ENCODE measurements at regions not wholly inside any gene's neighbourhood (a gene's known extent, or its start where the extent isn't known, plus 50 kb on each side); places are given as distances from the start of the nearest gene placed in this dataset.

DNA sequence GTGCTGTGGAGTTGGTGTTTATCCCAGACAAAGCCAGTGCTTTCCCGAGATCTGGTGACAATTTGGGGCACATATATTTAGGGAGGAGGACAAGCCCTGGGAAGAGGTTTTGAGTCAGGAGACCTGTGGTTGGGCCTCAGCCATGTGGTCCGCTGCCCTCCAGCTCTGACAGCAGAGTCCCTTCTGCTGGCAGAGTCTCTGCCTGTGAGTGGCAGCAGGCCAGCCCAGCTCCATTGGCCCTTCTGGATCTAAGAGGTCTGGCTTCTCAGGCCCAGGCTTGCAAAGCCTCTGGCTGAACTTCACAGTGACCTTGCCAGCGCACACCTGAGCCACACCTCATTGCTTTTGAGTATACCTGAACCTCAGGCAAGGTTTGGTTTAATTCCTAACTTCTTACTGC lies 115.3 kb downstream of the BCL2L11 start:
- TF ChIP-seq EGR1 (IDR thresholded peaks at IDR 0.05) (no peak), TEAD4 (IDR thresholded peaks at IDR 0.05) (no peak), CREB1 (IDR thresholded peaks at IDR 0.05; ENCODE audit: low read depth) (no peak), EP300 (IDR thresholded peaks at IDR 0.05; ENCODE audit: borderline replicate concordance) (no peak), NFIC (IDR thresholded peaks at IDR 0.05) (no peak)
- TF ChIP-seq, protein P1, sequence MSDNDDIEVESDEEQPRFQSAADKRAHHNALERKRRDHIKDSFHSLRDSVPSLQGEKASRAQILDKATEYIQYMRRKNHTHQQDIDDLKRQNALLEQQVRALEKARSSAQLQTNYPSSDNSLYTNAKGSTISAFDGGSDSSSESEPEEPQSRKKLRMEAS (IDR thresholded peaks at IDR 0.05): no peak
- TF ChIP-seq, protein P2, sequence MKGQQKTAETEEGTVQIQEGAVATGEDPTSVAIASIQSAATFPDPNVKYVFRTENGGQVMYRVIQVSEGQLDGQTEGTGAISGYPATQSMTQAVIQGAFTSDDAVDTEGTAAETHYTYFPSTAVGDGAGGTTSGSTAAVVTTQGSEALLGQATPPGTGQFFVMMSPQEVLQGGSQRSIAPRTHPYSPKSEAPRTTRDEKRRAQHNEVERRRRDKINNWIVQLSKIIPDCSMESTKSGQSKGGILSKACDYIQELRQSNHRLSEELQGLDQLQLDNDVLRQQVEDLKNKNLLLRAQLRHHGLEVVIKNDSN (IDR thresholded peaks at IDR 0.05): no peak

DNA sequence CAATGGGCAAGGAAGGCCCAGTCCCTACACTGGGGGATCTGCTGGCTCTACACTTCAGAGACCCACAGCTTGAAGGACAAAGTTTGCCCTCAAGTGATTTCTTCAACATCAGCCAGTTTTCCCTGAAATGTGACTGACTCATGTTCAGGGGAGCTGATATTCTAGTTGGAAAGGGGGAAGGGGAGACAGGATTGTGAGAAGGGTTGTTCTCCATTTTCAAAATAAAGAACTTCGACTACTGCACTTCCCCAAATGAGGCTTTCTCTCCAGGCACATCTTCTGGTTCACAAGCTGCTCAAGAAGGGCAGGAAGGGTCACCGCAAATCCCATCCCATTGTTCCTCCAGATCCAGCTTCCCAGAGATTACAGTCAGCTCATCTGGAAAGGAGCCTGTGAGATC lies 117.6 kb downstream of the BCL2L11 start:
- TF ChIP-seq, protein P1 (IDR thresholded peaks at IDR 0.05): no peak
- TF ChIP-seq, protein P3, sequence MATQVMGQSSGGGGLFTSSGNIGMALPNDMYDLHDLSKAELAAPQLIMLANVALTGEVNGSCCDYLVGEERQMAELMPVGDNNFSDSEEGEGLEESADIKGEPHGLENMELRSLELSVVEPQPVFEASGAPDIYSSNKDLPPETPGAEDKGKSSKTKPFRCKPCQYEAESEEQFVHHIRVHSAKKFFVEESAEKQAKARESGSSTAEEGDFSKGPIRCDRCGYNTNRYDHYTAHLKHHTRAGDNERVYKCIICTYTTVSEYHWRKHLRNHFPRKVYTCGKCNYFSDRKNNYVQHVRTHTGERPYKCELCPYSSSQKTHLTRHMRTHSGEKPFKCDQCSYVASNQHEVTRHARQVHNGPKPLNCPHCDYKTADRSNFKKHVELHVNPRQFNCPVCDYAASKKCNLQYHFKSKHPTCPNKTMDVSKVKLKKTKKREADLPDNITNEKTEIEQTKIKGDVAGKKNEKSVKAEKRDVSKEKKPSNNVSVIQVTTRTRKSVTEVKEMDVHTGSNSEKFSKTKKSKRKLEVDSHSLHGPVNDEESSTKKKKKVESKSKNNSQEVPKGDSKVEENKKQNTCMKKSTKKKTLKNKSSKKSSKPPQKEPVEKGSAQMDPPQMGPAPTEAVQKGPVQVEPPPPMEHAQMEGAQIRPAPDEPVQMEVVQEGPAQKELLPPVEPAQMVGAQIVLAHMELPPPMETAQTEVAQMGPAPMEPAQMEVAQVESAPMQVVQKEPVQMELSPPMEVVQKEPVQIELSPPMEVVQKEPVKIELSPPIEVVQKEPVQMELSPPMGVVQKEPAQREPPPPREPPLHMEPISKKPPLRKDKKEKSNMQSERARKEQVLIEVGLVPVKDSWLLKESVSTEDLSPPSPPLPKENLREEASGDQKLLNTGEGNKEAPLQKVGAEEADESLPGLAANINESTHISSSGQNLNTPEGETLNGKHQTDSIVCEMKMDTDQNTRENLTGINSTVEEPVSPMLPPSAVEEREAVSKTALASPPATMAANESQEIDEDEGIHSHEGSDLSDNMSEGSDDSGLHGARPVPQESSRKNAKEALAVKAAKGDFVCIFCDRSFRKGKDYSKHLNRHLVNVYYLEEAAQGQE (IDR thresholded peaks at IDR 0.05; ENCODE audit: low read depth): no peak
- TF ChIP-seq CEBPB (IDR thresholded peaks at IDR 0.05): no peak
- TF ChIP-seq EGR1 (IDR thresholded peaks at IDR 0.05): no peak

DNA sequence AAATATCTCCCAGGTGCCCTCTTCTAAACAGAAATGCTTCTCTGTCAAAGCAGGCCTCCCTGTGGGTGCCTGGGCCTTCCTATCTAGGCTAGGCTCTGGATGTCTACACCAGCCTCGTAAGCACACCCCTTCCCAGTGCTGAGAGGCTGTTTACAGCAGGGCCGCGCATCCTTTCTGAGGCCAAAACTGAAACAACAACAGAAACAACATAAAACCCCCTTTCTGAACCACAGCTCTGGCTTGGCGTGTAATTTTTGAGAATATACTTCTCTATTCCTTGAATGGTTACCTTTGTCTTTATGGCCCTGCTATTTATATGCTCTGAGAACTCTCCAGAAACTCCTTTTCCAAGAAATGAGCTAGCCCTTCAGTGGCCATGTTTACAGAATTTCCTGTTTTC lies 118.4 kb downstream of the BCL2L11 start:
- TF ChIP-seq TCF12 (IDR thresholded peaks at IDR 0.05; ENCODE audit: low read depth) (no peak), ZBTB7A (IDR thresholded peaks at IDR 0.05; ENCODE audit: low read depth) (no peak), YY1 (IDR thresholded peaks at IDR 0.05; ENCODE audit: low read depth) (no peak), EGR1 (IDR thresholded peaks at IDR 0.05) (no peak), CREB1 (IDR thresholded peaks at IDR 0.05; ENCODE audit: low read depth) (no peak), TEAD4 (IDR thresholded peaks at IDR 0.05) (no peak), FOXM1 (IDR thresholded peaks at IDR 0.05; ENCODE audit: borderline replicate concordance, low read depth) (no peak), TAF1 (IDR thresholded peaks at IDR 0.05; ENCODE audit: low read depth) (no peak), CEBPB (IDR thresholded peaks at IDR 0.05) (no peak)
- TF ChIP-seq, protein P1 (IDR thresholded peaks at IDR 0.05): no peak
- TF ChIP-seq, protein P3 (IDR thresholded peaks at IDR 0.05; ENCODE audit: low read depth): no peak

DNA sequence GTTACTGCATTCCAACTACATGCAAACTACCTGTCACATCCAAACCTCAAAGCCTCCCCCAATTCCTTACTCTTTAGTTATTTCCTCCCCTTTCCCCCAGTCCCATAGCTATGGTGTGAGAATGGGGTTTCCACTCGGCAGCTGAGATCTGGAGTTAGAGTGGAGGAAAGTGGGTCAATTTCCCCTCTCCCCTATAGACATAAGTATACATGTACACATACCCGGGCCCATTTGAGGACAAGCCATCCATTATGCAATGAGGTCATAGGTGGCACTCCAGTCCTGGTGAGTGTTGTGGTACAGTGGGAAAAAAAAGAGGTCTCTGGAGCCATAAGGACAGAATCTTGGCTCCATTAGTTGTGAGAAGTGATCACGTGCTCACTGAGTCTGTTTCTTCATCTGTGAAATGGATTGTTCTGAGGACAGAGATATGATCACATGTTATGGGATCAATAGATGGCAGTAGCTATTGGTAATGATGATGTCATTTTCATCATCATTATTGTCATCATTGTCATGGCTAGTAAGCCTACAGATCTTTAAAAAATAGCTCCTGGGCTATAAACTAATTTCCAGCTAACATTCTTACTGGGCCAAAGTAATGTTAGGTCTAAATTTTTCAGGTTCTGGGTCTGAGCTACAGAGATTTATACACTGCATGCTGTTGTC lies 119.0 kb downstream of the BCL2L11 start:
- TF ChIP-seq TAF1 (IDR thresholded peaks at IDR 0.05; ENCODE audit: low read depth) (no peak), RAD21 (IDR thresholded peaks at IDR 0.05; ENCODE audit: low read depth) (no peak), ZBTB7A (IDR thresholded peaks at IDR 0.05; ENCODE audit: low read depth) (no peak), CEBPB (IDR thresholded peaks at IDR 0.05) (no peak), CREB1 (IDR thresholded peaks at IDR 0.05; ENCODE audit: low read depth) (no peak), TCF12 (IDR thresholded peaks at IDR 0.05; ENCODE audit: low read depth) (no peak), EP300 (IDR thresholded peaks at IDR 0.05; ENCODE audit: borderline replicate concordance) (no peak), TEAD4 (IDR thresholded peaks at IDR 0.05) (no peak)
- TF ChIP-seq, protein P3 (IDR thresholded peaks at IDR 0.05; ENCODE audit: low read depth): no peak
- TF ChIP-seq, protein P2 (IDR thresholded peaks at IDR 0.05): no peak

DNA sequence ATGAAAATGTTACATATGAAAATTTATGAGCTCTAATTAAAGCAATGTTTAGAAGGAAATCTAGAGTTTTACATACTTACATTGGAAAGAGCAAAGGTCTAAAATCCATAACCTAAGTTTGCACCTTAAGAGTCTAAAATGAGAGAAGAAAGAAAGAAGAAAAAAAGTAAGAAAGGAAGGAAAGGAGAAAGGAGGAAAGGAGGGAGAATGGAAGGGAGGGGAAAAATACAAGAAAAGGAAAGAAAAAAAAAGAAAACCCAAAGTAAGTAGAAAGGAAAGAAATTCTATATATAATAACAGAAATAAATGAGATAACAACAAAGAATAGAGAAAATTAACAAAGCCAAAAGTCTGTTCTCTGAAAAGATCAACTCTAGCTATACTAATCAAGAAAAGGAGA lies 122.6 kb downstream of the BCL2L11 start:
- no peak for TF ChIP-seq FOXM1 (IDR thresholded peaks at IDR 0.05; ENCODE audit: borderline replicate concordance, low read depth)
- TF ChIP-seq TAF1 (IDR thresholded peaks at IDR 0.05; ENCODE audit: low read depth): no peak
- TF ChIP-seq EGR1 (IDR thresholded peaks at IDR 0.05): no peak
- no peak for TF ChIP-seq EP300 (IDR thresholded peaks at IDR 0.05; ENCODE audit: borderline replicate concordance)
- TF ChIP-seq, protein P3 (IDR thresholded peaks at IDR 0.05; ENCODE audit: low read depth): no peak
- TF ChIP-seq ZBTB7A (IDR thresholded peaks at IDR 0.05; ENCODE audit: low read depth): no peak
- no peak for TF ChIP-seq CEBPB (IDR thresholded peaks at IDR 0.05)
- TF ChIP-seq, protein P2 (IDR thresholded peaks at IDR 0.05): no peak
- TF ChIP-seq, protein P1 (IDR thresholded peaks at IDR 0.05): no peak
- no peak for TF ChIP-seq YY1 (IDR thresholded peaks at IDR 0.05; ENCODE audit: low read depth)
- no peak for TF ChIP-seq TCF12 (IDR thresholded peaks at IDR 0.05; ENCODE audit: low read depth)
- TF ChIP-seq NFIC (IDR thresholded peaks at IDR 0.05): no peak
- TF ChIP-seq TEAD4 (IDR thresholded peaks at IDR 0.05): no peak
- no peak for TF ChIP-seq RAD21 (IDR thresholded peaks at IDR 0.05; ENCODE audit: low read depth)
- TF ChIP-seq CREB1 (IDR thresholded peaks at IDR 0.05; ENCODE audit: low read depth): no peak

Measured in Ishikawa (cell line).